GM11168 (cell line): ENCODE measurements at regions not wholly inside any gene's neighbourhood (a gene's known extent, or its start where the extent isn't known, plus 50 kb on each side); places are given as distances from the start of the nearest gene placed in this dataset.

Experiments used
- in situ Hi-C: fragments of 300-500 bp; cut with MboI; formaldehyde crosslinking; loops from one replicate; pipeline ENCODE4 v1.12.0; 2022; ENCODE audit warnings: low sequenced_read_pairs; ENCODE audit not compliant: unreplicated experiment

DNA sequence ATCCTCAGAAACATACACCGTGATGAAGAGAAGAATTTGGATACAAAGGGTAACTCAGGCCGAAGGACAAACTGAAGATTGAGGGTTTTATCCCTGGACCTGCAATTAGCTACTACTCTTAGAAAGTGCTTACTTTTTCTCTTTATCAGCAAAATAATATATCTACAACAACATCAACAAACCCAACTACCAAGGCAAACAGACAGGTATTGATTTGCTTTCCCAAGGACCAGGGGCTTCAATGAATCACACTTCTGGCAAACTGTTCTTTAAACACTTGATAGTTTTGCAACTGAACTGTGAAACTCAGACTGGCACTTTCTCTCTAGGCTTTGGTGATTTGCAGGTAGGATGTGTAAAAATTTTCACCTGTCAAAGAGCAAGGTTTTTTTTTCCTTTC, 247.5 kb downstream of the SEC23A start:
- in situ Hi-C loops, result no loop called here

- in situ Hi-C loops, result no loop called here
Measured at GRCh38 chr14:38851111-38851510, 251.9 kb downstream of the SEC23A start.

DNA sequence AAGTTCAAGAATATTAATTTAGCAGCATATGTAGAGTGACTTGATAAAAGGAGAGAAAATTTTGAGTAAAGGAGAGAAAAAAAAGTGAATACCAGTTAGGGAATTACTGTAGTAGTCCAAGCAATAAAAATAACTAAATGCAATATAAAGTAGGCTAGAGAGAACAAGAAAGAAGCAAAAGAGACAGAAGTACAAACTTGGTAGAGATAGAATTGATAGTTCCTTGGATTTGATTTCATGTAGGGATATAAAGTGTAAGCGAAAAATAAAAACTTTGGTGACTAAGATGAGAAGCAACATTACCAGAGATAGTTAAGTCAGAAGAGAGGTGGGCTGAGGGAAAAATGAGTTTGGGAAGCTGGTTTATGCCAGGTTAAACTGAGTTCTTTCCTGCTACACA, 252.4 kb downstream of the SEC23A start:
- in situ Hi-C loops, result no loop called here

DNA sequence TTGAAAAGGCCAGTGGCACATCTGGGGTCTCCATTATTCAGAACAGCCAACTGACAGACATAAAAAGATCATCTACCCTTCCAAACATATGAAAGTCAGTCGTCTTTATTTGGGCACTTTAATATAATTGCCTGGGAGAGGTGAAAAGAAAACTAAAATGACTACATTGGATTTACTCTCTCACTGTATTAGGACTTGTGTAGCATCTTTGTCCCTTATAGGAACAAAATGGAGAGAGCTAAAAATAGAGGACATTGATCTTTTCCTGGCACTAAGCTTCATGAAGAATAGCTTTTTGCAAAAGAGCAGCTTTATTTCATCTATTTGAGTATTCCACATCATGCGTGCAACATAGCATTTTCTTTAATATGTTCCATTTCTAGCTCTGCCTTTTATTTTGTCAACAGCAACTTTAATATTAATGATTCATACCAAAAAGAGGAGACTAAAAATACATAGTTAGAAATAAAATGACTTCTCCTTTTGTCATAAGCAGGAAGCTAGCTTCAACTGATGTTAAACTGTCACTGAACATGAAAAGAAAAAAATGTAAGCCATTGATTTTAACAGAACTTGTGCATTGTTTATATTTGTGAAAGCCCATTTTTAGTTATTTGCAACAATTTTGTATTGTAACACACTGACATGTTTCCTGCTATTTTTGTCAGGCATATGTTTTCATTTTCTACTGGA, 254.6 kb downstream of the SEC23A start:
- in situ Hi-C loops, result no loop called here

- in situ Hi-C loops, result no loop called here
Measured at GRCh38 chr14:38847161-38847560, 255.9 kb downstream of the SEC23A start.

GRCh38 chr14:38839694-38840365, 263.2 kb downstream of the SEC23A start:
- in situ Hi-C loops, result no loop called here

DNA sequence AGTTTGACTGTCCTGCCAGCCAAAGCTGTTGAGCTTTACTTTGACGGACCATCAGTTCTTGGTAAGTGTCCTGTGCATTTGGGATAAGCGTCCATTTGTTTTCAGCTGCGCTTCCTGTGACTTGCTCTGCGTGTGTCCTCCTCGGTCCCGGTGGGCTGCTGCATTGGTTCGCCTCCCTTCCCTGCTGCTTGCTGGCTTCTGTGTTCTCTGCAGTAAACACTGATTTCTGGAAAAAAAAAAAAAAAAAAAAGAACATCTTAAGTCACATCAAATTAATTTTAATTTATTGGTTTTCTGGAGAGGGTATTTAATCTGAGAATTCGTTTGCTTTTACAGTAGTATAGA, 264.1 kb downstream of the SEC23A start:
- in situ Hi-C loops, result no loop called here

GRCh38 chr14:38838049-38838978, 264.7 kb downstream of the SEC23A start:
- in situ Hi-C loops, result no loop called here

DNA sequence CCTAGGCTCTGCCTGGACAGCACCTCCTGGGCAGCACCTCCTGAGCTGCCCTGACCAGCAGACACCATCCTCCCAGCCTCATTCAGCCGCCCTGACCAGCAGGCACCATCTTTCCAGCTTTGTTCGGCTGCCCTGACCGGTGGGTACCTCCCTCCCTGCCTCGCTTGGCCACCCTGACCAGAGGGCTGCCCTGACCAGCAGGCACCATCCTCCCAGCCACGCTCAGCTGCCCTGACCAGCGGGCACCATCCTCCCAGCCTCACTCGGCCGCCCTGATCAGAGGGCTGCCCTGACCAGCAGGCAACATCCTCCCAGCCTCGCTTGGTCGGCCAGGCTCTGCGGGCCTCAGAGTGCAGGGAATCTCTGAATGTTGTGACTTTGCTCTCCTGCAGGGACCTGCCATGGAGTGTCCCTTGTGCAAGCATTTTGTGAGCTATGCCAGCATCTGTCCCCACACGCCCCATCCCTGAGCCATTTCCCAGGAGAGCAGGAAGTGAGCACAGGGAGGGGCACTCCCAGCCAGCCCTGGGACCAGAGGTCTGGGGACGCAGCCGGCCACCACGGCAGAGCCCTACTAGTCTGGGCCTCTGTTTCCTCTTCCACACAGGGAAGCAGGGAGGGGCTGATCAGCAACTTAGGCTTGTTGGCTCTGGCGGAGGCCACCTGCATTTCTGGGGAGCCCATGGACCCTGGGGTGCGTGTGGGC, 265.5 kb downstream of the SEC23A start:
- in situ Hi-C loops, result no loop called here

DNA sequence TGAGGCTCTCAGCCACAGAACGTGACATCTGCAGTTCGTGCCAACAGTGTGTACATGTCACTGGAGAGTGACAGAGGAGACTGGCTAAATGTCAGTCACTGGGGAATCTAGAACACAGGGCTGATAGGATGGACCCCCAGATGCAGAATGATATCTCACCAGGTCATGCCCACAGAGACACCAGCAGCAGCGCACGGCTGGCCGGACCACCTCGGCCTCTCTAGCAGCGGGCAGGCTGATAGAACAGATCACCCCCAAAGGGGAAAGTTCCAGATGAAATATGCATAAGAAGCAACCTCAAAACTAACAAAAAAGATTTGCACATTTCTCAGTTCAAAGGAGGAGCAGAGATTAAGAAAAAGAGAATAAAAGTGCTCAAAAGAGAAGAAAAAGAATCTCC, 266.5 kb downstream of the SEC23A start:
- in situ Hi-C loops, result no loop called here

GRCh38 chr14:38835874-38836273, 267.2 kb downstream of the SEC23A start:
- in situ Hi-C loops, result no loop called here

DNA sequence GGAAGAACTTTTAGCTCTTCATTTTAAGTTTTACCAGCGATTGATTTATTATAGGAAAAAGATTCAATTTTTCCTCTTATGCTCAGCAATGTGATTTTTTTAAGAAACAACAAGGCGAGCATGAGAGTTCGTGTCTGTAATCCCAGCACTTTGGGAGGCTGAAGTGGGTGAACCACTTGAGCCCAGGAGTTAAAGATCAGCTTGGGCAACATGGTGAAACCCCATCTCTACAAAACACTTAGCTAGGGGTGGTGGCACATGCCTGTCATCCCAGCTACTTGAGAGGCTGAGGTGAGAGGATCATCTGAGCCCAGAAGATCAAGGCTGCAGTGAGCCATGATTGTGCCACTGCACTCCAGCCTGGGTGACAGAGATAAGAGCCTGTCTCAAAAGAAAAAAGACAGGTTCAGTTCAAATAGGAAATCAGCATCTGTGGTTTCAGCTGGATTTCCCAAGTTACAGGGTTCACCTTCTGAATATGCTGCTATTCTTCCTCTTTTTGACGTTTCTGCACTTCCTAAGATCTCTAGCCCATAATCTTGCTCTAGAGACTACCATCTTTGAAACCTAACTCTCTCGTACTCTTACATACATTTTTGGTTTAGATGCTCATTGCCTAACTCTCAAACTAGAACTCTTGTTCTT, 274.7 kb downstream of the SEC23A start:
- in situ Hi-C loops, result no loop called here

DNA sequence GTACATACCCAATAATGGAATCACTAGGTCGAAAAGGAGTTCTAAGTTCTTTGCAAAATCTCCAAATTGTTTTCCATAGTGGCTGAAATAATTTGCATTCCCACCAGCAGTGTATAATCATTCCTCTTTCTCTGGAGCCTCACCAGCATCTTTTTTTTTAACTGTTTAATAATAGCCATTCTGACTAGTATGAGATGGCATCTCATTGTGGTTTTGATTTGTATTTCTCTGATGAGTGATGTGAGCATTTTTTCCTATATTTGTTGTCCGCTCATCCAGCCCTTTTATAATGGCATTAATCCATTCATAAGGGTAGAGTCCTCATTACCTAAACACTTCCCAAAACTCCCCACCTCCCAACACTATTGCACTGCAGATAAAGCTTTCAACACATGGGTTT, 278.3 kb downstream of the SEC23A start:
- in situ Hi-C loops, result no loop called here

DNA sequence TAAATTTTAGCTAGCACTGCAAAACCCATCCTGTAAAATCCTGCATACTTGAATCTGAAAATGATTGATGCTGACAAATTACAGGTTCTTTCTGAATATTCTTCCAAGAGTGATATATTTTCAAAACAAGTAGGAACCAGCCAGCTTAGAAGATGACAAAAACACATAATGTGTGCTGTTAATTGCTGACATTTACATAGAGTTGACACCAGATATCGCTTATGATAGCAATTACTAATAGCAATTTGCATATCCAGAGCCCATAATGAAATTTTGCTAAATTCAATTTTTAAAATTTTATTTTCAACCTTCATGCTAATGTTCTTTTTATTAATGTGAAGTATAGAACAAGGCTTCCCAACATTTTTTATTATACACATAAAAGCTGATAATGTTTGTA, 284.5 kb downstream of the SEC23A start:
- in situ Hi-C loops, result no loop called here

DNA sequence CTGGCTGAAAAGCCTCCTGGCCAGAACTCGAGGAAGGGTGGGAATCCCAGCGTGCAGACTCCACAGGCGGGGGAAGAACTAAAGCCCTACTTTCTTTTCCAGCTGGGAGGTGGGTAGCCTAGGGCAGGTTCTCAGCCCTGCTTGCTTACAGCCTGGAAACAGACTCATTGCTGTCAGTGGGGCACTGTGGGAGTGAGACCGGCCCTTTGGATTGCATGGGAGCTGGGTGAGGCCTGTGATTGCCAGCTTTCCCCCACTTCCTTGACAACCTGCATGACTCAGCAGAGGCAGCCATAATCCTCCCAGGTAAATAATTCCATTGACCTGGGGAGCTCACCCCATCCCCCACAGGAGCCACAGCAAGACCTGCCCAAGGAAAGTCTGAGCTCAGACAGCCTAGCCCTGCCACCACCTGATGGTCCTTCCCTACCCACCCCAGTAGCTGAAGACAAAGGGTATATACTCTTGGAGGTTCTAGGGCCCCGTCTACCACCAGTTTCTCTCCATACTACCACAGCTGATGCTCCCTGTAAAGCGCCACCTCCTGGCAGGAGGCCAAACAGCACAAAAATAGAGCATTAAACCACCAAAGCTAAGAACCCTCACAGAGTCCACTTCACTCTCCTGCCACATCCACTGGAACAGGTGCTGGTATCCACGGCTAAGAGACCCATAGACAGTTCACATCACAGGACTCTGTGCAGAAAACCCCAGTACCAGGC, 294.1 kb downstream of the SEC23A start:
- in situ Hi-C loops, result no loop called here

- in situ Hi-C loops, result no loop called here
Measured at GRCh38 chr14:38799671-38800070, 303.4 kb downstream of the SEC23A start.

GRCh38 chr14:38794677-38795076, 308.4 kb downstream of the SEC23A start:
- in situ Hi-C loops, result no loop called here

DNA sequence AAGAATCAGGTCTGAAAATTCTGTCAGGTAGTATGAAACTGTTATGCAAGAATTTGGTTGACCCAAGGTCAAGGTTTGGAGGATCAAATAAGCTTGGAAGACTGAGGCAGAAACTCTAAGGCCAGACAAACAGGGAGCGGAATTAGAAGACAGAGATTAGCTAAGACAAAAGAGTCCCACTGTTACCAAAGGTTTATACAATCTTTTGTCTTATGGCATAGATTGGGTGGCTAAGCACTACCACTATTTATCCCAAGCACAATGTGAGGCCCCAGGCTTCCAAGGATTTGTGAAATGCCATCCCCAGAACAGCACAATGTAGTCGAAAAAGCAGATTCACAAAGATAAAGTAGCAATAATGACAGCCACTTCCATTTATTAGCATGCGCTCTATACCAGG, 311.2 kb downstream of the SEC23A start:
- in situ Hi-C loops, result no loop called here

DNA sequence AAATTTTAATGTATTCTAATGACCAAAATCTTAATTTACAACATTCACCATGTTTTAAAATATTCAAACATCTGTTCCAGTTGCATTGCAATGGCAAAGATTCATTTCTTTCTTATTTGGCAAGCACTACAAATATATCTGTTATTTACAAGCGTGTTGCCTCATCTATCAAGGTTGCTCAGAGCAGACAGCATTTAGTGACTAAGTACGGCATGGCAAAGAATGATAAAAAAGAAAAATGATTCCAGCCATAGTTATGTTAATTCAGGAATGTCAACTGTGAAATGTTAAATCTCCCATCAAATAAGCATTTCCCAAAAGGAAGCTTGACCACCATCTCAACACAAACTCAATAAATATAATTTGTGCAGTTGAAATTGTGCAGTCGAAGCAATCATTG, 312.1 kb downstream of the SEC23A start:
- in situ Hi-C loops, result no loop called here
